Activated T-cell treated with anti-CD3 and anti-CD28 coated beads, Interleukin-2, amount 50 U/mL, for 4 hours (primary cell): ENCODE measurements at regions not wholly inside any gene's neighbourhood (a gene's known extent, or its start where the extent isn't known, plus 50 kb on each side); places are given as distances from the start of the nearest gene placed in this dataset.
"Not testable (repeated sequence)": the region's sequence is repeated elsewhere in the genome, so short reads cannot be mapped to it uniquely, and the experiment has no call there.

Source experiments
- ATAC-seq, 2 donors: fragments of 200-7000 bp; cut with Tn5 transposase; one replicate each; pipeline ENCODE4 v1.10.0; 2021
- DNase-seq: peaks from one replicate; pipeline ENCODE4 v3.0.0-alpha.2; 2020
- H3K27me3 Mint-ChIP-seq: one replicate; pipeline ENCODE4 v1.8.0; 2021; ENCODE audit warnings: low read depth, mixed read lengths
- H3K36me3 Mint-ChIP-seq: one replicate; pipeline ENCODE4 v1.8.0; 2022; ENCODE audit warnings: mixed read lengths; ENCODE audit not compliant: insufficient read depth
- H3K4me1 Mint-ChIP-seq: one replicate; pipeline ENCODE4 v1.8.0; 2021; ENCODE audit warnings: low read depth, mixed read lengths
- H3K4me3 Mint-ChIP-seq: one replicate; pipeline ENCODE4 v1.8.0; 2021; ENCODE audit warnings: mild to moderate bottlenecking, moderate library complexity, mixed read lengths
- H3K9me3 Mint-ChIP-seq: one replicate; pipeline ENCODE4 v1.8.0; 2021; ENCODE audit warnings: mixed read lengths

- not testable (repeated sequence) for ATAC-seq, H3K4me3 Mint-ChIP-seq, H3K4me1 Mint-ChIP-seq, H3K27me3 Mint-ChIP-seq, DNase-seq, H3K36me3 Mint-ChIP-seq
- H3K9me3 Mint-ChIP-seq = peaks cover 58% of the 10 kb centered on the region
Measured at GRCh38 chr19:27419217-27419616, 1793.7 kb downstream of the UQCRFS1 start.

DNA sequence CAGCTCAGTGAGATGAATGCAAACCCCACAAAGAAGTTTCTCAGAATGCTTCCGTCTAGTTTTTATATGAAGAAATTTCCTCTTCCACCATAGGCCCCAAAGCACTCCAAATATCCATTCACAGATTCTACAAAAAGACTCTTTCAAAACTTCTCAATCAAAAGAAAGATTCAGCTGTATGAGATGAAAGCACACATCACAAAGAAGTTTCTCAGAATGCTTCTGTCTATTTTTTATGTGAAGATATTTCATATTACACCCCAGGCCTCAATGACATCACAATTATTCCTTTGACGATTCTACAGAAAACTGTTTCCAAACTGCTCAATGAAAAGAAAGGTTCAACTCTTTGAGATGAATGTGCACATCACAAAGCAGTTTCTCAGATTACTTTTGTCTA lies 1819.4 kb downstream of the UQCRFS1 start:
- Mint-ChIP-seq H3K27me3 (no peaks in the 10 kb centered on the region), H3K9me3 (peaks cover 49% of the 10 kb centered on the region), H3K4me3 (no peak overlapping the region), H3K4me1 (no peaks in the 10 kb centered on the region), H3K36me3 (no peaks in the 10 kb centered on the region)
- DNase-seq (no peak), ATAC-seq (no peak)

GRCh38 chr19:27392027-27392632 lies 1820.8 kb downstream of the UQCRFS1 start:
- DNase-seq (no peak), ATAC-seq (no peak)
- H3K9me3 Mint-ChIP-seq = peaks cover 50% of the 10 kb centered on the region
- H3K4me1 Mint-ChIP-seq = no peaks in the 10 kb centered on the region
- H3K27me3 Mint-ChIP-seq = no peaks in the 10 kb centered on the region
- H3K4me3 Mint-ChIP-seq = no peak overlapping the region
- no peaks in the 10 kb centered on the region for H3K36me3 Mint-ChIP-seq

GRCh38 chr19:27379306-27379705 lies 1833.6 kb downstream of the UQCRFS1 start:
- H3K27me3 Mint-ChIP-seq, ATAC-seq, H3K4me1 Mint-ChIP-seq, DNase-seq, H3K4me3 Mint-ChIP-seq, H3K36me3 Mint-ChIP-seq: not testable (repeated sequence)
- peaks cover 41% of the 10 kb centered on the region for H3K9me3 Mint-ChIP-seq

DNA sequence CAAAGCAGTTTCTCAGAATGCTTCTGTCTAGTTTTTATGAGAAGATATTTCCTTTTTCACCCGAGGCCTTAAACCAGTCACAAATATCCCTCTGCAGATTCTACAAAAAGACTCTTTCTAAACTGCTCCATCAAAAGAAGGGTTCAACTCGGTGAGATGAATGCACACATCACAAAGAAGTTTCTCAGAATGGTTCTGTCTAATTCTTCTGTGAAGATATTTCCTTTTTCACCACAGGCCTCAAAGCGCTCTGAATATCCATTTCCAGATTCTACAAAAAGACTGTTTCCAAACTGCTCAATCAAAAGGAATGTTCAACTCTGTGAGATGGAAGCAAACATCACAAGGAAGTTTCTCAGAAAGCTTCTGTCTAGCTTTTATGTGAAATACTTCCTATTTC lies 1843.3 kb downstream of the UQCRFS1 start:
- H3K4me3 Mint-ChIP-seq, ATAC-seq, DNase-seq, H3K36me3 Mint-ChIP-seq, H3K4me1 Mint-ChIP-seq, H3K27me3 Mint-ChIP-seq: not testable (repeated sequence)
- peaks cover 31% of the 10 kb centered on the region for H3K9me3 Mint-ChIP-seq

DNA sequence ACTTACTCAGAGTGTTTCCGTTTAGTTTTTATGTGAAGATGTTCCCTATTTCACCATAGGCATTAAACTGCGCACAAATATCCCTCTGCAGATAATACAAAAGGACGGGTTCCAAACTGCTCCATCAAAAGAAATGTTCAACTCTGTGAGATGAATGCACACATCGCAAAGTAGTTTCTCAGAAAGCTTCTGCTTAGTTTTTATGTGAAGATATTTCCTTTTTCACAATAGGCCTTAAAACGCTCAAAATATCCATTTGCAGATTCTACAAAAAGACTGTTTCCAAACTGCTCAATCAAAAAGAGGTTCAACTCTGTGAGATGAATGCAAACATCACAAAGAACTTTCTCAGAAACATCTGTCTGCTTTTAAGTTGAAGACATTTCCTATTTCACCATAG lies 1850.5 kb downstream of the UQCRFS1 start:
- H3K9me3 Mint-ChIP-seq = peaks cover 44% of the 10 kb centered on the region
- not testable (repeated sequence) for H3K27me3 Mint-ChIP-seq, ATAC-seq, H3K4me1 Mint-ChIP-seq, H3K4me3 Mint-ChIP-seq, DNase-seq, H3K36me3 Mint-ChIP-seq

- not testable (repeated sequence) for H3K4me3 Mint-ChIP-seq, ATAC-seq, H3K36me3 Mint-ChIP-seq, H3K27me3 Mint-ChIP-seq, DNase-seq, H3K4me1 Mint-ChIP-seq
- peaks cover 83% of the 10 kb centered on the region for H3K9me3 Mint-ChIP-seq
Measured at GRCh38 chr19:27355581-27355980, 1857.4 kb downstream of the UQCRFS1 start.
